OCI-LY1 (cell line): ENCODE measurements at regions not wholly inside any gene's neighbourhood (a gene's known extent, or its start where the extent isn't known, plus 50 kb on each side); places are given as distances from the start of the nearest gene placed in this dataset.

ENCODE experiments used
- H2AFZ ChIP-seq: fragments of 200-600 bp; sonication (generic), shearing (Covaris generic); 2 replicates; pipeline ENCODE4 v1.6.0; 2014; ENCODE audit warnings: antibody characterized with exemption, mild to moderate bottlenecking, low read length
- H3F3A ChIP-seq: fragments of 200-600 bp; sonication (generic), shearing (Covaris generic); 2 replicates; pipeline ENCODE4 v1.6.0; 2014; ENCODE audit warnings: mild to moderate bottlenecking, antibody characterized with exemption, low read length, moderate library complexity; ENCODE audit not compliant: insufficient read depth
- H3K27ac ChIP-seq: fragments of 200-600 bp; sonication (generic); 2 replicates; pipeline ENCODE4 v1.5.1; 2014; ENCODE audit warnings: low read length, mixed run types, mild to moderate bottlenecking, low read depth; ENCODE audit not compliant: poor library complexity, severe bottlenecking
- H3K27me3 ChIP-seq: fragments of 200-600 bp; sonication (generic); 2 replicates; pipeline ENCODE4 v1.6.0; 2014; ENCODE audit warnings: antibody characterized with exemption, mild to moderate bottlenecking, low read length, moderate library complexity; ENCODE audit not compliant: insufficient read depth
- H3K36me3 ChIP-seq: fragments of 200-600 bp; sonication (generic); 2 replicates; pipeline ENCODE4 v1.6.1; 2014; ENCODE audit warnings: mild to moderate bottlenecking, antibody characterized with exemption, low read length, moderate library complexity, mixed read lengths; ENCODE audit not compliant: insufficient read depth
- H3K4me1 ChIP-seq: fragments of 200-600 bp; sonication (generic); 2 replicates; pipeline ENCODE4 v1.5.1; 2014; ENCODE audit warnings: mild to moderate bottlenecking, low read length, moderate library complexity; ENCODE audit not compliant: insufficient read depth, severe bottlenecking
- H3K4me2 ChIP-seq: fragments of 200-600 bp; sonication (generic), shearing (Covaris generic); 2 replicates; pipeline ENCODE4 v1.6.1; 2014; ENCODE audit warnings: low read length
- H3K4me3 ChIP-seq: fragments of 200-600 bp; sonication (generic); 2 replicates; pipeline ENCODE4 v1.5.1; 2014; ENCODE audit warnings: low read length, low read depth, mild to moderate bottlenecking, mixed read lengths; ENCODE audit not compliant: poor library complexity, severe bottlenecking
- H3K79me2 ChIP-seq: fragments of 200-600 bp; shearing (Covaris generic); 2 replicates; pipeline ENCODE4 v1.6.1; 2016; ENCODE audit warnings: mixed run types, low read length, mixed read lengths; ENCODE audit not compliant: insufficient read depth
- H3K9ac ChIP-seq: fragments of 200-600 bp; sonication (generic), shearing (Covaris generic); 2 replicates; pipeline ENCODE4 v1.6.1; 2014; ENCODE audit warnings: mild to moderate bottlenecking, low read length, mixed read lengths
- H3K9me2 ChIP-seq: fragments of 200-600 bp; sonication (generic), shearing (Covaris generic); 2 replicates; pipeline ENCODE4 v1.6.1; 2014; ENCODE audit warnings: low read depth, mild to moderate bottlenecking, low read length, mixed read lengths
- H3K9me3 ChIP-seq: fragments of 200-600 bp; shearing (Covaris generic); 2 replicates; pipeline ENCODE4 v1.6.1; 2014; ENCODE audit warnings: low read length, mixed read lengths
- H4K20me1 ChIP-seq: fragments of 200-600 bp; sonication (generic), shearing (Covaris generic); 2 replicates; pipeline ENCODE4 v1.6.0; 2016; ENCODE audit warnings: mild to moderate bottlenecking, low read length; ENCODE audit not compliant: insufficient read depth
- CTCF ChIP-seq: fragments of 200-600 bp; sonication (generic), shearing (Covaris generic); IDR thresholded peaks from 2 replicates; pipeline ENCODE4 v1.5.1; 2017; ENCODE audit warnings: mild to moderate bottlenecking, antibody characterized with exemption, low read length, moderate library complexity, mixed read lengths
- EZH2 ChIP-seq: fragments of 200-600 bp; sonication (generic), shearing (Covaris generic); IDR thresholded peaks from 2 replicates; pipeline ENCODE4 v1.8.0; 2017; ENCODE audit warnings: borderline replicate concordance, mixed run types, mild to moderate bottlenecking, antibody characterized with exemption, low read length, moderate library complexity, mixed read lengths

DNA sequence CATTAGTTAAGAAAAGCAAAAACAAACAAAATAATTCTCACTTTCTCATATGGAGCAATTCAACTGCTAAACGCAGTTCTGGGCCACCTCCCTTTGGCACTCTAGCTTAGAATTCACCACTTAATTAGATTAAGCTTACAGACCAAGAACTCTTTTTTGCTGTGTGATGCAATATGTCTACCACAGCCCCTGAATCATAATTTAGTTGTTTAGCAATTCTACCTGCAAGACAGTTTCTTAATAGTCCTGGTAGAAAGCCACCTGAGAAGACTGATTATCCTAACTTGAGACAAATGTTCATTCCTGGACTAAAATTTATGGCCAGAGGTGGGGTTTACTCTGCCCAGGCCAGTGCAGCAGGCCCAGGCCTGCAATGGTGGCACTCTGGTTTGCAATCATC lies 205.9 kb downstream of the HS3ST3A1 start:
- Histone ChIP-seq H4K20me1 (no peaks in the 10 kb centered on the region), H3K79me2 (no peaks in the 10 kb centered on the region), H3K27me3 (no peaks in the 10 kb centered on the region), H3K9me3 (no peaks in the 10 kb centered on the region), H3K4me1 (no peaks in the 10 kb centered on the region), H3K36me3 (no peaks in the 10 kb centered on the region), H3K9ac (no peak overlapping the region), H2AFZ (no peak overlapping the region), H3K9me2 (no peaks in the 10 kb centered on the region), H3K27ac (no peak overlapping the region), H3K4me3 (no peak overlapping the region), H3F3A (no peaks in the 10 kb centered on the region), H3K4me2 (no peak overlapping the region)
- no peak for TF ChIP-seq CTCF
- no peak for TF ChIP-seq EZH2

- Histone ChIP-seq H3K9me3 (no peaks in the 10 kb centered on the region), H3K79me2 (no peaks in the 10 kb centered on the region), H3K4me1 (no peaks in the 10 kb centered on the region), H3K9ac (no peak overlapping the region), H3K36me3 (no peaks in the 10 kb centered on the region), H3K4me3 (no peak overlapping the region), H3K27me3 (no peaks in the 10 kb centered on the region), H3F3A (no peaks in the 10 kb centered on the region), H3K4me2 (no peak overlapping the region), H4K20me1 (no peaks in the 10 kb centered on the region), H2AFZ (no peak overlapping the region), H3K9me2 (no peaks in the 10 kb centered on the region), H3K27ac (no peak overlapping the region)
- TF ChIP-seq CTCF (no peak), EZH2 (no peak)
Observed at GRCh38 chr17:13395346-13395745, 206.4 kb downstream of the HS3ST3A1 start.

DNA sequence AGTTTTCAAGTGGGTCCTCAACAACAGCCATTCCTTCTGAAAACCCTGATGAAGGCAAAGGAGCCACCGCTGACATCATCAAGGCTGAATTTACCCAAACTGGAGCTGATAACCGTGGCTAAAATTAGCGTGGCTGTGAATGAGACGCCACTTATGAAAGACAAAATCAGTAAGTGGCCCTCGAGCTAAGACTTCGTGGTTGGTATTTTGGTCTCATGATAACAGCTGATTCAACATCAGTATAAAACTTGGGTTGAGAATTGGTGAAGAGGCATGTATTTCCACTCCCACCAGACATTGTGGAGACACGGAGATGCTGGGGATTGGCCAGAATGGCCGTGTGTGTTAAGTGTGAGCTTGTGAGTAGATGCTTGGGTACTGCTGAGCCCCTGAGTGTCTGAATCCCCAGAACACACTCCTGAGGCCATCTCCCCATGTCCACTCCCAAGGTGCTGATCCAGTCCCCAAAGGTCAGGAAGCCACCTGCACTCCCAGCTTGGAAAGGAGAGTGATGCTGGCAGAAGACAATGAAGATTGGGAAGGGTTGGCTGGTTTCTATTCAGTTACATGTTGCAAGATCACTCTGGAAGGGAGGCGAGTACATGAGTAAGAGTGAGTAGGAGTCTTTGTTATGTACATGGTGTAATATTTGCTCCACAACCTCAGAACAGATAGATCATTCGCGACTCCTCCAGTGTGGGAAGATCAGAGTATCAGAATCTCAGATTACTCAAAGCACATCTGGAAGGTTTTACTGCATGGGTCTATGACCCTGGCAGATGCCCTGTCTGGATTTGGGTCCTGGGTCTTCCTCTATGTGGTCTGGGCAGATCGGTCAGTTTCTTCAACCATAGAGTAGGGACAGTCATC lies 207.7 kb downstream of the HS3ST3A1 start:
- H3K9me3 ChIP-seq, result no peaks in the 10 kb centered on the region
- H4K20me1 ChIP-seq, result no peaks in the 10 kb centered on the region
- H3K4me2 ChIP-seq, result no peak overlapping the region
- H3K9me2 ChIP-seq, result no peaks in the 10 kb centered on the region
- TF ChIP-seq EZH2 (no peak), CTCF (no peak)
- no peak overlapping the region for H2AFZ ChIP-seq
- no peak overlapping the region for H3K27ac ChIP-seq
- H3K36me3 ChIP-seq, result no peaks in the 10 kb centered on the region
- no peaks in the 10 kb centered on the region for H3K27me3 ChIP-seq
- H3K9ac ChIP-seq, result no peak overlapping the region
- no peaks in the 10 kb centered on the region for H3F3A ChIP-seq
- H3K79me2 ChIP-seq, result no peaks in the 10 kb centered on the region
- no peak overlapping the region for H3K4me3 ChIP-seq
- H3K4me1 ChIP-seq, result no peaks in the 10 kb centered on the region
